ENCODE measurements at regions not wholly inside any gene's neighbourhood (a gene's known extent, or its start where the extent isn't known, plus 50 kb on each side); places are given as distances from the start of the nearest gene placed in this dataset.

- TF ChIP-seq CTCF (IDR thresholded peaks at IDR 0.05) (no peak), POLR2A (IDR thresholded peaks at IDR 0.05) (no peak)
Measured at GRCh38 chr7:96427143-96427542, 105.2 kb upstream of the SLC25A13 start.

All from Peyer's patch (tissue), 4 donors.